CD4-positive, alpha-beta memory T cell (primary cell): ENCODE measurements at regions not wholly inside any gene's neighbourhood (a gene's known extent, or its start where the extent isn't known, plus 50 kb on each side); places are given as distances from the start of the nearest gene placed in this dataset.

Experiments used
- CTCF ChIA-PET: fragments of 350-600 bp; sonication (Branson Sonifier 250); formaldehyde crosslinking; loops from one replicate; lab custom pipeline; 2021; ENCODE audit warnings: inconsistent platforms; ENCODE audit not compliant: partially characterized antibody; lab: Charles Lee
- POLR2A ChIA-PET: fragments of 350-600 bp; sonication (Branson Sonifier 250); formaldehyde crosslinking; loops from one replicate; lab custom pipeline; 2021; ENCODE audit not compliant: partially characterized antibody; lab: Charles Lee
- DNase-seq, 5 donors: peaks; one replicate each; pipeline versions ENCODE4 v3.0.0 to v3.0.0-alpha.2; 2020 to 2022; ENCODE audit warnings: mixed read lengths in 1 of 5
- H3K27ac ChIP-seq: one replicate; pipeline ENCODE4 v1.7.0; 2013; ENCODE audit warnings: low read depth, low read length
- H3K27me3 ChIP-seq: 2 replicates; pipeline ENCODE4 v1.7.0; 2013; ENCODE audit warnings: mild to moderate bottlenecking, low read length, moderate library complexity; ENCODE audit not compliant: insufficient read depth
- H3K36me3 ChIP-seq: 2 replicates; pipeline ENCODE4 v1.7.0; 2013; ENCODE audit warnings: mild to moderate bottlenecking, low read length, moderate library complexity; ENCODE audit not compliant: insufficient read depth
- H3K4me1 ChIP-seq: 2 replicates; pipeline ENCODE4 v1.7.0; 2013; ENCODE audit warnings: mild to moderate bottlenecking, low read length, moderate library complexity; ENCODE audit not compliant: insufficient read depth
- H3K4me3 ChIP-seq, 2 donors: one replicate each; pipeline ENCODE4 v1.7.0; 2013; ENCODE audit warnings: low read length in 2 of 2, mild to moderate bottlenecking in 1 of 2
- H3K9me3 ChIP-seq, 2 donors: one replicate each; pipeline ENCODE4 v1.7.0; 2013; ENCODE audit warnings: low read length in 2 of 2, control low read depth in 1 of 2; ENCODE audit not compliant: control insufficient read depth in 1 of 2
- H3K27ac Mint-ChIP-seq, 7 donors: one replicate each; pipeline ENCODE4 v1.8.0; 2020 to 2021; ENCODE audit warnings: mixed read lengths in 7 of 7, mild to moderate bottlenecking in 6 of 7, inconsistent platforms in 3 of 7, moderate library complexity in 3 of 7
- H3K27me3 Mint-ChIP-seq, 2 donors: one replicate each; pipeline ENCODE4 v1.8.0; 2020 to 2021; ENCODE audit warnings: mixed read lengths in 2 of 2
- H3K36me3 Mint-ChIP-seq, 2 donors: one replicate each; pipeline ENCODE4 v1.8.0; 2020 to 2021; ENCODE audit warnings: mixed read lengths in 2 of 2, inconsistent platforms in 1 of 2, mild to moderate bottlenecking in 1 of 2
- H3K4me1 Mint-ChIP-seq, 4 donors: one replicate each; pipeline ENCODE4 v1.8.0; 2020 to 2021; ENCODE audit warnings: mixed read lengths in 4 of 4, mild to moderate bottlenecking in 1 of 4
- H3K4me3 Mint-ChIP-seq, 8 donors: one replicate each; pipeline ENCODE4 v1.8.0; 2020 to 2021; ENCODE audit warnings: mixed read lengths in 8 of 8, mild to moderate bottlenecking in 7 of 8, moderate library complexity in 6 of 8, inconsistent platforms in 3 of 8
- H3K9me3 Mint-ChIP-seq, 8 donors: one replicate each; pipeline ENCODE4 v1.8.0; 2020 to 2021; ENCODE audit warnings: mixed read lengths in 8 of 8, mild to moderate bottlenecking in 5 of 8, inconsistent platforms in 3 of 8, moderate library complexity in 1 of 8
- intact Hi-C: fragments of 100-400 bp; cut with micrococcal nuclease; formaldehyde crosslinking; loops from one replicate; pipeline ENCODE4 v1.15.1; 2023

GRCh38 chr14:65318636-65319506, 93.7 kb upstream of the FUT8 start:
- POLR2A ChIA-PET = interaction anchor here (0.6 kb wide), 1 partner anchor 93 kb away, joined by 3 read pairs; the partner anchor contains the start of gene FUT8
- no peaks in the 10 kb centered on the region for H3K36me3 ChIP-seq
- intact Hi-C loops = no loop called here
- Mint-ChIP-seq H3K4me1 (peaks cover 4 to 45% (median 15%) of the 10 kb centered on the region in 4 donors), H3K27me3 (no peaks in the 10 kb centered on the region), H3K36me3 (no peaks in the 10 kb centered on the region), H3K4me3 (peak overlapping the region in 1 of 8 donors; percentile 4), H3K27ac (peak overlapping the region in 4 of 7 donors; percentile 3 to 58 (median 48)), H3K9me3 (no peaks in the 10 kb centered on the region)
- no peak for DNase-seq
- peaks cover 8% of the 10 kb centered on the region for H3K4me1 ChIP-seq
- H3K4me3 ChIP-seq = no peak overlapping the region
- CTCF ChIA-PET = interaction anchor here (0.8 kb wide), 1 partner anchor 16 kb away, joined by 3 read pairs; no protein-coding TSS in a partner anchor
- peaks cover 0 to 2% of the 10 kb centered on the region in 2 donors for H3K9me3 ChIP-seq
- no peak overlapping the region for H3K27ac ChIP-seq
- no peaks in the 10 kb centered on the region for H3K27me3 ChIP-seq

DNA sequence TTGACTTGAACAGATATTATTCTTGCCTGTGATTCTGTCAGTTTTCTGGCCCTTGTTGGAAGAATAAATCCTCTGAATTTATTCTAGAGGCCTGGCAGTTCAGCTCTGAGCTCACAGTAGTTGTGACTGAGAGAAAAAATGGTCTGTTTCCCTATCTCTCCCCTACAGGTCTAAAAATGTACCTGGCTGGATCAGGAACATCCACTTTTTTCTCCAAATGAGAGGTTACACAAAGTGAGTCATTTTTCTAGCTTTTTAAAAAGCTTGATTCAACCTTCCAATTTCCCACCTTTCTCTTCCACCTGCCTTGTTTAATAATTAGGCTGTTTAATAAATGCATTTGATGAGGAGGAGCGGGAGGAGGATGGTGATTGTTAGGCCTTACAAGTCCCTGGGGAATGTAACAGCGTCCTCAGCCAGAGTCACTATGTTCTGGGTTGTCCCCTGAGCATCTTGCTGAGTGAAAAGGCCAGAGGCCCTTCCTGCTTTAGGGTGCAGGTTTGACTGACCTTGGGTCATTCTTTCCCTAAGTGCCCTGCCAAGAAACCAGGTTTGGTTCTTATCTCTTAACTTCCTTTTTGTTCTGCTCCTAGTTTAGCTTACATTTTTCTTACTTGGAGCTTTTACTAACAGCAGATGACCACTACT, 91.7 kb upstream of the FUT8 start:
- H3K27ac ChIP-seq = no peak overlapping the region
- no peaks in the 10 kb centered on the region for H3K9me3 Mint-ChIP-seq
- H3K36me3 Mint-ChIP-seq = no peaks in the 10 kb centered on the region
- H3K4me1 ChIP-seq = peaks cover 8% of the 10 kb centered on the region
- peaks cover 0 to 2% of the 10 kb centered on the region in 2 donors for H3K9me3 ChIP-seq
- intact Hi-C loops = no loop called here
- no peak overlapping the region for H3K4me3 ChIP-seq
- no peaks in the 10 kb centered on the region for H3K27me3 Mint-ChIP-seq
- peaks cover 4 to 40% (median 14%) of the 10 kb centered on the region in 4 donors for H3K4me1 Mint-ChIP-seq
- peak overlapping the region in 1 of 7 donors; percentile 57 for H3K27ac Mint-ChIP-seq
- H3K27me3 ChIP-seq = no peaks in the 10 kb centered on the region
- H3K4me3 Mint-ChIP-seq = peak overlapping the region in 1 of 8 donors; percentile 15
- POLR2A ChIA-PET = interaction anchor here (1.2 to 2.0 kb wide), 3 partner anchors 15 to 93 kb away, joined by 3 to 8 read pairs (median 3); no protein-coding TSS in a partner anchor
- CTCF ChIA-PET = interaction anchor here (1.0 to 1.9 kb wide), 4 partner anchors 12 to 94 kb away, joined by 3 to 6 read pairs (median 4); no protein-coding TSS in a partner anchor
- DNase-seq = no peak
- H3K36me3 ChIP-seq = no peaks in the 10 kb centered on the region

GRCh38 chr14:65321370-65321875, 91.1 kb upstream of the FUT8 start:
- H3K36me3 Mint-ChIP-seq = no peaks in the 10 kb centered on the region
- no peaks in the 10 kb centered on the region for H3K9me3 Mint-ChIP-seq
- H3K9me3 ChIP-seq = no peaks in the 10 kb centered on the region
- H3K36me3 ChIP-seq = no peaks in the 10 kb centered on the region
- peaks cover 4 to 40% (median 14%) of the 10 kb centered on the region in 4 donors for H3K4me1 Mint-ChIP-seq
- intact Hi-C loops = no loop called here
- H3K4me3 Mint-ChIP-seq = peak overlapping the region in 1 of 8 donors; percentile 15
- ChIA-PET POLR2A (interaction anchor here (0.6 to 2.0 kb wide), 4 partner anchors 16 to 227 kb away, joined by 3 to 8 read pairs (median 3); no protein-coding TSS in a partner anchor), CTCF (interaction anchor here (0.6 to 1.9 kb wide), 4 partner anchors 12 to 94 kb away, joined by 3 to 6 read pairs (median 4); no protein-coding TSS in a partner anchor)
- peaks cover 8% of the 10 kb centered on the region for H3K4me1 ChIP-seq
- H3K4me3 ChIP-seq = no peak overlapping the region
- no peaks in the 10 kb centered on the region for H3K27me3 ChIP-seq
- no peak for DNase-seq
- peak overlapping the region in 5 of 7 donors; percentile 37 to 84 (median 57) for H3K27ac Mint-ChIP-seq
- no peak overlapping the region for H3K27ac ChIP-seq
- H3K27me3 Mint-ChIP-seq = no peaks in the 10 kb centered on the region

- peaks cover 2 to 9% (median 5%) of the 10 kb centered on the region in 4 donors for H3K4me1 Mint-ChIP-seq
- no peak overlapping the region for H3K27ac Mint-ChIP-seq
- CTCF ChIA-PET = interaction anchor here (1.0 kb wide), 1 partner anchor 43 kb away, joined by 3 read pairs; no protein-coding TSS in a partner anchor
- intact Hi-C loops = no loop called here
- no peaks in the 10 kb centered on the region for H3K27me3 ChIP-seq
- no peaks in the 10 kb centered on the region for H3K27me3 Mint-ChIP-seq
- no peaks in the 10 kb centered on the region for H3K9me3 Mint-ChIP-seq
- no peak overlapping the region for H3K27ac ChIP-seq
- no peak overlapping the region for H3K4me3 ChIP-seq
- no peak overlapping the region for H3K4me3 Mint-ChIP-seq
- H3K4me1 ChIP-seq = no peaks in the 10 kb centered on the region
- no peaks in the 10 kb centered on the region for H3K36me3 Mint-ChIP-seq
- H3K9me3 ChIP-seq = no peaks in the 10 kb centered on the region
- H3K36me3 ChIP-seq = no peaks in the 10 kb centered on the region
- no peak for DNase-seq
- POLR2A ChIA-PET = no interaction called here
Observed at GRCh38 chr14:65329481-65329880, 83.0 kb upstream of the FUT8 start.

DNA sequence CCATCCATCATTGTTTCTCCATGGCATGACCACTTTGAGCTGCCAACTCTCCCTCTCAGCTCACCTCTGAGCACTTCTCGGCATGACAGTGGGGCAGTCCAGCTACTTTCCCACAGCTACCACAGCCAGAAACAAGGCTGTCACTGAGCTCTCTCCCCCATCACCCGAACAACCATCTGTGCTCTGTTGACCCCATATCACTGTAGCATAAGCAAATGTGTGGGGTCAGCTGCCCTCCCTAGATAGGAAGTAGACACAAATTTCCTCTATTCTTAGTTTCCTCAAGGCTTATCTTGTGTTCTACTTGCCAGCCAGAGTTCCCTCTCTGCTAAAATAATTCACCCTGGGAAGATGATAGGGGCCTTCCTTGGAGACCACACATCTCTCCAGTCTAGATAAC, 82.6 kb upstream of the FUT8 start:
- Mint-ChIP-seq H3K36me3 (no peaks in the 10 kb centered on the region), H3K4me1 (peaks cover 2 to 9% (median 6%) of the 10 kb centered on the region in 4 donors), H3K27me3 (no peaks in the 10 kb centered on the region), H3K9me3 (no peaks in the 10 kb centered on the region), H3K27ac (peak overlapping the region in 1 of 7 donors; percentile 24), H3K4me3 (no peak overlapping the region)
- CTCF ChIA-PET = no interaction called here
- Histone ChIP-seq H3K4me3 (no peak overlapping the region), H3K9me3 (no peaks in the 10 kb centered on the region), H3K27me3 (no peaks in the 10 kb centered on the region), H3K27ac (no peak overlapping the region), H3K36me3 (no peaks in the 10 kb centered on the region), H3K4me1 (no peaks in the 10 kb centered on the region)
- intact Hi-C loops = no loop called here
- POLR2A ChIA-PET = no interaction called here
- DNase-seq = no peak

GRCh38 chr14:65330416-65330815, 82.1 kb upstream of the FUT8 start:
- no peaks in the 10 kb centered on the region for H3K27me3 ChIP-seq
- Mint-ChIP-seq H3K27ac (peak overlapping the region in 1 of 7 donors; percentile 24), H3K9me3 (no peaks in the 10 kb centered on the region), H3K36me3 (no peaks in the 10 kb centered on the region), H3K27me3 (no peaks in the 10 kb centered on the region), H3K4me3 (no peak overlapping the region), H3K4me1 (peaks cover 3 to 9% (median 7%) of the 10 kb centered on the region in 4 donors)
- no peak for DNase-seq
- H3K36me3 ChIP-seq = no peaks in the 10 kb centered on the region
- ChIA-PET POLR2A (no interaction called here), CTCF (no interaction called here)
- intact Hi-C loops = no loop called here
- no peaks in the 10 kb centered on the region for H3K9me3 ChIP-seq
- no peaks in the 10 kb centered on the region for H3K4me1 ChIP-seq
- H3K4me3 ChIP-seq = no peak overlapping the region
- H3K27ac ChIP-seq = no peak overlapping the region

DNA sequence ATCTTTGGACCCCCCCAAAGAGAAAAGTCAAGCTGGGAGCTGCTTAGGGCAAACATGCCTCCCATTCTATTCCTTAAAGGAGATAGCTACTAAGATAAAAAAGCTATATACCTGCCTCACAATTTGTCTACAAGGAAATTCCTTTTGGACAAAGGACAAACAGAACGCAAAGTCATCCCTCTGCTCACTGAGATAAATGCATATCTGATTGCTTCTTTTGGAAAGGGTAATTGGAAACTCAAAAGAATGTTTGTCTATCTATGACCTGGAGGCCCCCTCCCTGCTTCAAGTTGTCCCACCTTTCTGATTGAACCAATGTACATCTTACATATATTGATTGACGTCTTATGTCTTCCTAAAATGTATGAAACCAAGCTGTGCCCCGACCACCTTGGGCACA, 80.9 kb upstream of the FUT8 start:
- H3K36me3 ChIP-seq = no peaks in the 10 kb centered on the region
- H3K27ac Mint-ChIP-seq = no peak overlapping the region
- no peak for DNase-seq
- H3K27ac ChIP-seq = no peak overlapping the region
- no peaks in the 10 kb centered on the region for H3K9me3 ChIP-seq
- H3K27me3 ChIP-seq = no peaks in the 10 kb centered on the region
- H3K4me1 Mint-ChIP-seq = peaks cover 11 to 18% (median 15%) of the 10 kb centered on the region in 4 donors
- CTCF ChIA-PET = no interaction called here
- peaks cover 6% of the 10 kb centered on the region for H3K4me1 ChIP-seq
- no peaks in the 10 kb centered on the region for H3K9me3 Mint-ChIP-seq
- no peak overlapping the region for H3K4me3 ChIP-seq
- POLR2A ChIA-PET = no interaction called here
- no peak overlapping the region for H3K4me3 Mint-ChIP-seq
- no peaks in the 10 kb centered on the region for H3K27me3 Mint-ChIP-seq
- intact Hi-C loops = no loop called here
- H3K36me3 Mint-ChIP-seq = no peaks in the 10 kb centered on the region
